ENCODE measurements at regions not wholly inside any gene's neighbourhood (a gene's known extent, or its start where the extent isn't known, plus 50 kb on each side); places are given as distances from the start of the nearest gene placed in this dataset.

- TF ChIP-seq, protein P1, sequence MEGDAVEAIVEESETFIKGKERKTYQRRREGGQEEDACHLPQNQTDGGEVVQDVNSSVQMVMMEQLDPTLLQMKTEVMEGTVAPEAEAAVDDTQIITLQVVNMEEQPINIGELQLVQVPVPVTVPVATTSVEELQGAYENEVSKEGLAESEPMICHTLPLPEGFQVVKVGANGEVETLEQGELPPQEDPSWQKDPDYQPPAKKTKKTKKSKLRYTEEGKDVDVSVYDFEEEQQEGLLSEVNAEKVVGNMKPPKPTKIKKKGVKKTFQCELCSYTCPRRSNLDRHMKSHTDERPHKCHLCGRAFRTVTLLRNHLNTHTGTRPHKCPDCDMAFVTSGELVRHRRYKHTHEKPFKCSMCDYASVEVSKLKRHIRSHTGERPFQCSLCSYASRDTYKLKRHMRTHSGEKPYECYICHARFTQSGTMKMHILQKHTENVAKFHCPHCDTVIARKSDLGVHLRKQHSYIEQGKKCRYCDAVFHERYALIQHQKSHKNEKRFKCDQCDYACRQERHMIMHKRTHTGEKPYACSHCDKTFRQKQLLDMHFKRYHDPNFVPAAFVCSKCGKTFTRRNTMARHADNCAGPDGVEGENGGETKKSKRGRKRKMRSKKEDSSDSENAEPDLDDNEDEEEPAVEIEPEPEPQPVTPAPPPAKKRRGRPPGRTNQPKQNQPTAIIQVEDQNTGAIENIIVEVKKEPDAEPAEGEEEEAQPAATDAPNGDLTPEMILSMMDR (IDR thresholded peaks at IDR 0.05; ENCODE audit: low read depth, low read length): no peak
- no peak overlapping the region for H3K4me3 ChIP-seq (ENCODE audit: low read depth, low read length)
Measured at GRCh38 chr9:107173422-107174180, 109.5 kb upstream of the RAD23B start.

DNA sequence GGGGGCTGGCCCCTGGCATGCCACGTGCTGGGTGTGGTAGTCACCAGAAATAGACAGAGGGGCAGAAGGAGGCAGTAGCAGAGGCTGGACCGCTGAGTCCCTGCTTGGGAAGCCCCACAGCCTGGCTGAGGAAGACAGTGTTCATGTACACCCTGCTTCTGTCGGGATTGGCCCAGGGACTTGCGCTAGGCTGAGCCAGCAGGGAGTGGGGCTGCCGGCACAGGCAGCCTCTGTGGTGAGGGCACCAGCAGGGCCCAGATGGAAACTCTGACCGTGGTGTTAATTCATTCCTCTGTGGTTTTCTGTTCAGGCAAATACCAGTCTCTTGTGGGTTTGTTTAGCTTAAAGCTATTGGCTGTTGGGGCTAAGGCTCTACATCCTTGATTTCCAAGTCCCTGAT lies 108.6 kb upstream of the RAD23B start:
- H3K4me3 ChIP-seq (ENCODE audit: low read depth, low read length): no peak overlapping the region
- TF ChIP-seq, protein P1 (IDR thresholded peaks at IDR 0.05; ENCODE audit: low read depth, low read length): no peak

DNA sequence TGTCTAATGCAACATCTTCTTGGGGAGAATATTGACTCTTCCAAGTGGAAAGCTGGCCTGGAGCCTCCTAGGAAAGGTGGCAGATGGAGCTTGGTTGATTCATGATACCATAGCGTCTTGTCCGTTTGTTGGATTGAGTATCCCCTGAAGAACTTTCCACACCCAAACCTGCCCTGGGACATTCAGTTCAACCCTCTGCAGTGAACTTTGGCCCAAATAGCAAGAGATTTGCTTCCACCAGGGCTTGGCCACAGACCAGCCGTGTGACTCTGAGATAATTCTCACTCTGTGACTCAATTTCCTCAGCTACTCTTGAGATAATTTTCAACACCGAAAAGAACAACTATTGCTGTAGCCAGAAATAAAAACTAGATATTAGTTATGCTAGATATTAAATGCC lies 108.0 kb upstream of the RAD23B start:
- TF ChIP-seq, protein P1 (IDR thresholded peaks at IDR 0.05; ENCODE audit: low read depth, low read length): no peak
- no peak overlapping the region for H3K4me3 ChIP-seq (ENCODE audit: low read depth, low read length)

- no peak overlapping the region for H3K4me3 ChIP-seq (ENCODE audit: low read depth, low read length)
- TF ChIP-seq, protein P1 (IDR thresholded peaks at IDR 0.05; ENCODE audit: low read depth, low read length): no peak
Measured at GRCh38 chr9:107175816-107176435, 107.2 kb upstream of the RAD23B start.

- TF ChIP-seq, protein P1 (IDR thresholded peaks at IDR 0.05; ENCODE audit: low read depth, low read length): no peak
- H3K4me3 ChIP-seq (ENCODE audit: low read depth, low read length): no peak overlapping the region
Measured at GRCh38 chr9:107176436-107177151, 106.5 kb upstream of the RAD23B start.

- H3K4me3 ChIP-seq (ENCODE audit: low read depth, low read length): no peak overlapping the region
- TF ChIP-seq, protein P1 (IDR thresholded peaks at IDR 0.05; ENCODE audit: low read depth, low read length): no peak
Measured at GRCh38 chr9:107177243-107177839, 105.7 kb upstream of the RAD23B start.

Data from WI38 (cell line).